ENCODE measurements at regions not wholly inside any gene's neighbourhood (a gene's known extent, or its start where the extent isn't known, plus 50 kb on each side); places are given as distances from the start of the nearest gene placed in this dataset.
"Not testable (repeated sequence)": the region's sequence is repeated elsewhere in the genome, so short reads cannot be mapped to it uniquely, and the experiment has no call there.

- Mint-ChIP-seq H3K36me3 (ENCODE audit: insufficient read depth) (no peaks in the 10 kb centered on the region), H3K4me1 (no peaks in the 10 kb centered on the region), H3K27me3 (no peaks in the 10 kb centered on the region), H3K9me3 (peaks cover 12% of the 10 kb centered on the region), H3K4me3 (no peak overlapping the region), H3K27ac (ENCODE audit: low read depth) (no peak overlapping the region)
- DNase-seq (ENCODE audit: low spot score in 2 of 2): no peak
- ATAC-seq (replicated peaks; ENCODE audit: extremely low read depth, poor library complexity, severe bottlenecking): no peak
Observed at GRCh38 chr10:81688459-81688858, 186.5 kb upstream of the NRG3 start.

GRCh38 chr10:81696609-81697388, 178.2 kb upstream of the NRG3 start:
- Mint-ChIP-seq H3K36me3 (ENCODE audit: insufficient read depth) (peaks cover 2% of the 10 kb centered on the region), H3K27me3 (no peaks in the 10 kb centered on the region), H3K4me3 (no peak overlapping the region), H3K4me1 (no peaks in the 10 kb centered on the region), H3K27ac (ENCODE audit: low read depth) (no peak overlapping the region), H3K9me3 (peaks cover 33% of the 10 kb centered on the region)
- no peak for DNase-seq (ENCODE audit: low spot score in 2 of 2)
- ATAC-seq (replicated peaks; ENCODE audit: extremely low read depth, poor library complexity, severe bottlenecking): no peak

GRCh38 chr10:81704596-81704995, 170.4 kb upstream of the NRG3 start:
- Mint-ChIP-seq H3K27me3 (no peaks in the 10 kb centered on the region), H3K9me3 (peaks cover 24% of the 10 kb centered on the region), H3K27ac (ENCODE audit: low read depth) (no peak overlapping the region), H3K4me3 (no peak overlapping the region), H3K36me3 (ENCODE audit: insufficient read depth) (peaks cover 2% of the 10 kb centered on the region), H3K4me1 (no peaks in the 10 kb centered on the region)
- DNase-seq (ENCODE audit: low spot score in 2 of 2): no peak
- ATAC-seq (replicated peaks; ENCODE audit: extremely low read depth, poor library complexity, severe bottlenecking): no peak

GRCh38 chr10:81708416-81708815, 166.6 kb upstream of the NRG3 start:
- no peak for ATAC-seq (replicated peaks; ENCODE audit: extremely low read depth, poor library complexity, severe bottlenecking)
- Mint-ChIP-seq H3K4me3 (no peak overlapping the region), H3K36me3 (ENCODE audit: insufficient read depth) (no peaks in the 10 kb centered on the region), H3K27me3 (no peaks in the 10 kb centered on the region), H3K4me1 (no peaks in the 10 kb centered on the region), H3K27ac (ENCODE audit: low read depth) (no peak overlapping the region), H3K9me3 (peaks cover 16% of the 10 kb centered on the region)
- no peak for DNase-seq (ENCODE audit: low spot score in 2 of 2)

- no peak for DNase-seq (ENCODE audit: low spot score in 2 of 2)
- Mint-ChIP-seq H3K4me3 (no peak overlapping the region), H3K9me3 (peaks cover 13% of the 10 kb centered on the region), H3K27me3 (no peaks in the 10 kb centered on the region), H3K4me1 (no peaks in the 10 kb centered on the region), H3K36me3 (ENCODE audit: insufficient read depth) (no peaks in the 10 kb centered on the region), H3K27ac (ENCODE audit: low read depth) (no peak overlapping the region)
- no peak for ATAC-seq (replicated peaks; ENCODE audit: extremely low read depth, poor library complexity, severe bottlenecking)
Observed at GRCh38 chr10:81708929-81709328, 166.1 kb upstream of the NRG3 start.

GRCh38 chr10:81722399-81722798, 152.6 kb upstream of the NRG3 start:
- DNase-seq (ENCODE audit: low spot score in 2 of 2) (no peak), ATAC-seq (replicated peaks; ENCODE audit: extremely low read depth, poor library complexity, severe bottlenecking) (no peak)
- Mint-ChIP-seq H3K27ac (ENCODE audit: low read depth) (no peak overlapping the region), H3K4me1 (no peaks in the 10 kb centered on the region), H3K27me3 (no peaks in the 10 kb centered on the region), H3K9me3 (peaks cover 13% of the 10 kb centered on the region), H3K36me3 (ENCODE audit: insufficient read depth) (no peaks in the 10 kb centered on the region), H3K4me3 (no peak overlapping the region)

- ATAC-seq (replicated peaks; ENCODE audit: extremely low read depth, poor library complexity, severe bottlenecking) (no peak), DNase-seq (ENCODE audit: low spot score in 2 of 2) (no peak)
- no peak overlapping the region for H3K4me3 Mint-ChIP-seq
- no peaks in the 10 kb centered on the region for H3K27me3 Mint-ChIP-seq
- peaks cover 13% of the 10 kb centered on the region for H3K9me3 Mint-ChIP-seq
- H3K36me3 Mint-ChIP-seq (ENCODE audit: insufficient read depth): no peaks in the 10 kb centered on the region
- H3K27ac Mint-ChIP-seq (ENCODE audit: low read depth): no peak overlapping the region
- H3K4me1 Mint-ChIP-seq: no peaks in the 10 kb centered on the region
Observed at GRCh38 chr10:81724431-81724830, 150.6 kb upstream of the NRG3 start.

GRCh38 chr10:81725851-81726250, 149.1 kb upstream of the NRG3 start:
- Mint-ChIP-seq H3K36me3 (ENCODE audit: insufficient read depth) (no peaks in the 10 kb centered on the region), H3K9me3 (peaks cover 13% of the 10 kb centered on the region), H3K27ac (ENCODE audit: low read depth) (no peak overlapping the region), H3K4me3 (no peak overlapping the region), H3K4me1 (no peaks in the 10 kb centered on the region), H3K27me3 (no peaks in the 10 kb centered on the region)
- ATAC-seq (replicated peaks; ENCODE audit: extremely low read depth, poor library complexity, severe bottlenecking) (no peak), DNase-seq (ENCODE audit: low spot score in 2 of 2) (no peak)

GRCh38 chr10:81728692-81729091, 146.3 kb upstream of the NRG3 start:
- H3K27ac Mint-ChIP-seq (ENCODE audit: low read depth): no peak overlapping the region
- no peaks in the 10 kb centered on the region for H3K4me1 Mint-ChIP-seq
- H3K4me3 Mint-ChIP-seq: no peak overlapping the region
- no peaks in the 10 kb centered on the region for H3K27me3 Mint-ChIP-seq
- peaks cover 13% of the 10 kb centered on the region for H3K9me3 Mint-ChIP-seq
- DNase-seq (ENCODE audit: low spot score in 2 of 2) (no peak), ATAC-seq (replicated peaks; ENCODE audit: extremely low read depth, poor library complexity, severe bottlenecking) (no peak)
- no peaks in the 10 kb centered on the region for H3K36me3 Mint-ChIP-seq (ENCODE audit: insufficient read depth)

GRCh38 chr10:81730891-81731290, 144.1 kb upstream of the NRG3 start:
- Mint-ChIP-seq H3K9me3 (peaks cover 7% of the 10 kb centered on the region), H3K36me3 (ENCODE audit: insufficient read depth) (no peaks in the 10 kb centered on the region)

GRCh38 chr10:81733542-81733941, 141.5 kb upstream of the NRG3 start:
- Mint-ChIP-seq H3K9me3 (peaks cover 10% of the 10 kb centered on the region), H3K27me3 (no peaks in the 10 kb centered on the region), H3K4me1 (no peaks in the 10 kb centered on the region), H3K4me3 (no peak overlapping the region), H3K27ac (ENCODE audit: low read depth) (no peak overlapping the region), H3K36me3 (ENCODE audit: insufficient read depth) (no peaks in the 10 kb centered on the region)
- no peak for ATAC-seq (replicated peaks; ENCODE audit: extremely low read depth, poor library complexity, severe bottlenecking)
- DNase-seq (ENCODE audit: low spot score in 2 of 2): no peak

More at GRCh38 chr10:81730891-81731290, 144.1 kb upstream of the NRG3 start:
- Mint-ChIP-seq H3K4me1 (no peaks in the 10 kb centered on the region), H3K4me3 (no peak overlapping the region), H3K27ac (ENCODE audit: low read depth) (no peak overlapping the region), H3K27me3 (no peaks in the 10 kb centered on the region)
- DNase-seq (ENCODE audit: low spot score in 2 of 2) (no peak), ATAC-seq (replicated peaks; ENCODE audit: extremely low read depth, poor library complexity, severe bottlenecking) (no peak)

- DNase-seq (ENCODE audit: low spot score in 2 of 2); H3K27me3 Mint-ChIP-seq; ATAC-seq (replicated peaks; ENCODE audit: extremely low read depth, poor library complexity, severe bottlenecking); H3K36me3 Mint-ChIP-seq (ENCODE audit: insufficient read depth); H3K4me1 Mint-ChIP-seq; H3K27ac Mint-ChIP-seq (ENCODE audit: low read depth); H3K4me3 Mint-ChIP-seq: not testable (repeated sequence)
- peaks cover 16% of the 10 kb centered on the region for H3K9me3 Mint-ChIP-seq
Observed at GRCh38 chr10:81735167-81735566, 139.8 kb upstream of the NRG3 start.

- no peak overlapping the region for H3K27ac Mint-ChIP-seq (ENCODE audit: low read depth)
- ATAC-seq (replicated peaks; ENCODE audit: extremely low read depth, poor library complexity, severe bottlenecking) (no peak), DNase-seq (ENCODE audit: low spot score in 2 of 2) (no peak)
- no peaks in the 10 kb centered on the region for H3K4me1 Mint-ChIP-seq
- H3K4me3 Mint-ChIP-seq: no peak overlapping the region
- peaks cover 10% of the 10 kb centered on the region for H3K9me3 Mint-ChIP-seq
- H3K36me3 Mint-ChIP-seq (ENCODE audit: insufficient read depth): no peaks in the 10 kb centered on the region
- H3K27me3 Mint-ChIP-seq: no peaks in the 10 kb centered on the region
Observed at GRCh38 chr10:81759111-81759510, 115.9 kb upstream of the NRG3 start.

All from central memory CD8-positive, alpha-beta T cell (primary cell).